NCI-H226 (cell line): ENCODE measurements at regions not wholly inside any gene's neighbourhood (a gene's known extent, or its start where the extent isn't known, plus 50 kb on each side); places are given as distances from the start of the nearest gene placed in this dataset.

Experiments used
- DNase-seq: peaks from one replicate; pipeline ENCODE4 v3.0.0-alpha.2; 2015

DNA sequence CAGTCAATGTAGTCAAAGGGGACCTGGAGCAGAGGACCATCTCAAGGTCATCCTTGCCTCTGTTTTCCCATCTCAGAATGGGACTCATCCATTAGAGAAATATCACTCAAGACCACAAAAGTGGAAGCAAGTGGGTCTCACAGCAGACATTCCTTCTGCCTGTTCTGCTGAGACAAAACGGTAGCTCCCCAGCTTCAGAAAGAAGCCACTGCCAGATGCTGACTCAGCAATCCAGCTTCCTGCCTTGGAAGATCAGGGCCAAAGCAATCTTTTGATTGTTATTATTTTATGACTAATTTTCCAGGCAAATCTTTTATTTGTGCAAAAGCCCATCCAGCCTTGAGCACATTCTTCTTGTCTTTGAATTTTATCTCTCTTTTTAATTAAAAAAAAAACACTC is 86.8 kb downstream of the CCT6B start:
- no peak for DNase-seq

DNA sequence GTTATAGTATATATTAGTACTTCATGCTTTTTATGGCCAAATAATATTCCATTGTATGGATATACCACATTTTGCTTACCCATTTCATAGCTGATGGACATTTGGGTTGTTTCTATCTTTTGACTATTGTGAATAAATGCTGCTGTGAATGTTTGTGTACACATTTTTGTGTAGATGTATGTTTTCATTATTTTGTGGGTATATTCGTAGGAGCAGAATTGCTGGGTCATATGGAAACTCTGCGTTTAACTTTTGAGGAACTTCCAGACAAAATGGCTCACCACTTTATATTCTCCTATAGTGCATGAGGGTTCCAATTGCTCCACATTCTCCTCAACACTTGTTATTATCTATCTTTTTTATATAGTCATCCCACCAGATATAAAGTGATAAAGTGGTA is 88.6 kb downstream of the CCT6B start:
- DNase-seq: no peak

DNA sequence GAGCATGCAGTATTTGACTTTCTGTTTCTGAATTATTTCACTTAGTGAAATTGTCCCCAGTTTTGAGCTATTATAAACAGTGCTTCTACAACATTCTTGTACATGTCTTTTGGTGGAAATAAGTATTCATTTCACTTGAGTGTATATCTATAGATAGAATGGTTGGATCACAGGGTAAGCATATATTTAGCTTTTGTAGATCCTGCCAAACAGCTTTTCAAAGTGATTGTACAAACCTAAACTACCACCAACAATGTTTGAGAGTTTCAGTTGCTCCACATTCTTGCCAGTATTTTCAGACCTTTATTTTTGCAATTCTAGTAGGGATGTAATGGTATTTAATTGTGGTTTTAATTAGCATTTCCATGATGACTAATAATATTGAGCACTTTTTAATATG is 91.6 kb downstream of the CCT6B start:
- no peak for DNase-seq

DNA sequence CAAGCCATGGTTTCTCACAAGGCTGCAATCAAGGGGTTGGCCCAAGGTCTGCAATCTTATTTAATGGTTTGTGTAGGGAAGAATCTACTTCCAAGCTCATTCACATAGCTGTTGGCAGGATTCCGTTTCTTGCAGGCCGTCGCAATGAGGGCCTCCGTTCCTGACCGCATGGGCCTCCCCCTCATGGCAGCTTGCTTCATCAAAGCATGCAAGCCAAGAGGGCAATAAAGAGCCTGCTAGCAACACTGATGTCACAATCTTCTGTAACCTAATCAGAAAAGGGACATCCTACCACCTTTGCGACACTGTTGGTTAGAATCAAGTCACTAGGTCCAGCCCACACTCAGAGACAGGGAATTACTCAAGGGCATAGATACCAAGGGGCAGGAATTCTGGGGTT is 95.5 kb downstream of the CCT6B start:
- no peak for DNase-seq

DNA sequence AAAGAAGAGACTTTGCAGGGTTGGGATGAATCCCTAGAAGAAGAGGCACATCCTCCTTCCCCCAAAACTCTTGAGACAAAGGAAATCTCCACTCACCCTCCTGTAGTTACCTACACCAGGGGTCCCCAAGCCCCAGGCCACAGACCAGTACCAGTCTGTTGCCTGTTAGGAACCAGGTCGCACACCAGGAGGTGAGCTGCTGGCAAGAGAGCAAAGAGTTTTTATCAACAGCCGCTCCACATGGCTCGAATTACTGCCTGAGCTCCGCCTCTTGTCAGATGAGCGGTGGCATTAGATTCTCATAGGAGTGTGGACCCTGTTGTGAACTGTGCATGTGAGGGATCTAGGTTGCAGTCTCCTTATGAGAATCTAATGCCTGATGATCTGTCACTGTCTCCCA is 98.9 kb downstream of the CCT6B start:
- no peak for DNase-seq

DNA sequence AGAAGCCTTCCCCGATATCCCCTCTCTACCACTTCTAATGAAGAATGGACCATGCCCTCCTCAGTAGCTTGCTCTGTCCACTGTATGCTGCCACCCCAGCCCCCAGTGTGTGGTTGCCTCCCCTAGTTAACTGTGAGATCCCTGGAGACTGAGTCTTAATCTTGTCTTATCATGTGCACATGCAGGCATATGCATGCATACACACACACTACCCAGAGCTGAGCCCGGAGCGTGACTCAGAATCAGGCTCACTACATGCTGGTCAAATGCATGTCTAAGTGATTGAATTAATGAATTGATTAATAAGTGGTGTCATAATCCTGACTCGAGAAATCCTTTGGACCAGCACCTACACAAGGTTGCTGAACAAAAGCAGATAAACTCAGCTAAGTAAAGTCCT is 99.4 kb downstream of the CCT6B start:
- no peak for DNase-seq

DNA sequence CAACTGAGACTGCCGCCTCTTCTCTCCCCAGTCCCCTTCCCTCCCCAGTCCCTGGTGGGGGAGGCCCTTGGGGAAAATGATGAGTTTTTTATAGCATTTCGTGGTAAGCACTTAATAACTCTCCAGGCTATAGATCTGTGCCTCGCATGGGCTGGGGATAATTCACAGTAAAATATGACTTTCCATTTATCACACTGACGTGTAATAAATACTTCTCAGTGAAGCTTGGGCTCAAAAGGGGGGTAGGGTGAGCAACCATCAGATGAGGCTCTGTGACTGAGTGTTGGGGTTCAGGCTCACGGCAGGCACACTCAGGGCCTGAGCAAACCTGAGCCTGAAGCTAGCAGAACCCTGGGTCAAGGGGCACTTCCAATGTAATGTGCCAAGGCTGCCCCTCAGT is 101.6 kb downstream of the CCT6B start:
- no peak for DNase-seq

DNA sequence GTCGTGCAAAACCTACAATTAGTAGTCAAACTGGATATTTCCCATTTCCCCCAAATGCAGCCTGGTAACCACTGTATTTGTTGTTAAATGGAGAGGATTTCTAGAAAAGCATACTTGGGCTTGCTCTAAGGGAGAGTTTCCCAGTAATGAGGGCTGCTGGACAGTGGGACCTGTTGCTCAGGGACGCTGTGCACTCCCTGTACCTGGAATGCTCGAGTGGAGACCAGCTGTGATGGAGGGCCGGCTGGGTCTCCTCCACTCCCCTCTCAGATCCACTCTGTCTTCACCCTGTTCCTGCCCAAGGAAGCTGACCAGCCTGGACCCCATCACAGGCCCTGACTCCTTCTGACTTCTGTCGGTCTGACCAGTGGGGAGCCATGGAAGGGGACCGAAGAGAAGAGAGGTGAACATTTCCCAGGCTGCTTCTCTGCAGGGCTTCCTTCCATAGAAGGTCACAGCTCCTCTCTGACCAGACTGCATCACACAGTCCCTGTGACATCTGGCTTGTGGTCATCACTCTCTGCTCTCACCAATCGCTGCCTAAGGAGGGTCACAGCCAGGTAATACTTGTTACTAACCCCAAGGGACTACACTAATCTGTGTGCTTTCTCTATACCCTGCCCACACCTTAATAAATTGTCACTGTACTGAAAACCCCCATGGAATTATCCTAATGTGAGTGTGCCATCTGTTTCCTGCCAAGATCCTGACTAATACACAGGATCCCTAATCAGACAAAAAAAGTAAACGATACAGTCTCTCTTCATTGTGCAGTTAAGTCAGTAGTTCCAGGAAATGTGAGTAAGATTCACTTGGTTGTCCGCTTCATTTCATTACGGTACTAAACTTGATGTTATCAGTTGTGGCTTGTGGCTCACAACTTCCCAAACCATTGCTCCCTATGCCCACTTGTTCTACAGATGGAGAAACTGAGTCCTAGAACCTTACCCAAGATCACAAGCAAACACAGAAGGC is 102.4 kb downstream of the CCT6B start:
- DNase-seq: no peak

DNA sequence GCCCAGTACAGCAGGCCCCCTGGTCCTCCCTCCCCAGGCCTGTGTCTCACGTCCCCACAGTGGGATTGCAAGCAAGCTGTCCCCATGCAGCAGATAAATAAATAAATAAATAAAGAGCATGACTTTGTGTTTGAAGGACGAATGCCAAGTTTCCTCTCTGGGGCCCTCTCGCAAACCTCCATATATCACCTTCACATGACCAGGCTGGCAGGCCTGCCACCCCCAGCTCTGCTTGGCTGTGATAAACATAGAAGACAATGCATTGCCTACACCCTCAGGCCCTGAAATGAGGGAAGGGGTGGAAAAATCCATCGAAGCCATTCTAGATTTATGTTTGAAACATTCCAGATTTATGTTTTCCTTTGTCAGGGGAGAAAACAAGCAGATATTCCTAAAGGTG is 107.3 kb downstream of the CCT6B start:
- DNase-seq: no peak

DNA sequence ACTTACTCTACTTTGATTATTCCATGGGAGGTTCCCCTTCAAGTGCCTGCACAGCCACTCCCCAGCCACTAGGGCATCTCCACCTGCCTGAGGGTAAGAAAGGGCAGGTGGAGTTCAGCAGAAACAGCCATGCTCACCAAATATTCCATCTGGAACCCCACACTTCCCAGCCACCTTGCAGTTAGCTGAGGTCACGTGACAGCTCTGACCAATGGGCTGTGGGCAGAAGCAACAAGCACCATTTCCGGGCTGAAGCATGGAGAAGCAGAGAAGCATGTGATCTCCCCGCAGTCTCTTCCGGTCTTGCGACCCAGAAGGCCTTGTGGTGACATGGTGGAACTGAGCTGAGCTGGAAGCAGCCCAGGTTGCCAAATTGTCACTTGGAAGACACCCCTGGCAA is 108.6 kb downstream of the CCT6B start:
- no peak for DNase-seq

DNA sequence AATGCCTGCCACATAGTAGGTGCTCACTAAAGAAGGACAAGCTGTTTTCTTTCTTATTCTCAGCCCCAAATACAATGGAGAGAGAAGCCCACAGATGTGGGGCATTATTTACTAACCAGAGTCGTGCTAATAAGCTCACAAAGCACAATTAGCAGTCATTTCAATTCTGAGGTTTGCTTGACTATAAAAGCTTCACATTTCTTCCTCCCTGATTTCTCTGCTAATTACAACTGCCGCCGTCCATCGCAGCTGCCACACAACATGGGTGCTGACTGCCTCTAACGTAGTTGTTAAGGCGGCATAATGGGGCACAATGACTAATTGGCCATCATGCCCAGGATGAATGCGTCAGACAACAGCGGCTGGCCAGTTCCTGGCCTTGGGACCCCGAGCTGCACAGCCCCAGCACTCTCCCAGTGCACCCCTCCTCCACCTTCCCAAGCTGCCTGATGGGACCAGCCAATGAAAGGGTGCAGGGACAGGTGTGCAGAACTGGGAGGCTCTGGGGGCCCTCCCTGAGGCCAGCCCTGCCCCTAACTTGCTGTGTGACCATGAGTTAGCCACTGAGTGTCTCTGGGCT is 109.2 kb downstream of the CCT6B start:
- DNase-seq: no peak

DNA sequence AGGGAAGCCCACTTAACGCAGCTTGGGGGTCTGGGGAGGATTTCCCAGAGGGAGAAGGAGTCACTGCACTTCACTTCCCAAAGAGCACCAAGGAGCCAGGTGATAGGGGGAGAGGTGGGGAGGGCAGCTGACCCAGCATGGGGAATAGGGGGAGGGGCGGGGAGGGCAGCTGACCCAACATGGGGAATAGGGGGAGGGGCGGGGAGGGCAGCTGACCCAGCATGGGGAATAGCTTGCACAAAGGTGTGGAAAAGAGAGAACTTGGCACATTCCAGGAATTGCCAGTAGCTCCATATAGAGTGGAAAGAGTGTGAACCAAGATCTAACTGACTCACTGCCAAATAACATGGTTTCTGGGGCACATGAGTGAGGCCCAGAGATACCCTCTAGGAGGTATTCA is 110.3 kb downstream of the CCT6B start:
- no peak for DNase-seq

DNA sequence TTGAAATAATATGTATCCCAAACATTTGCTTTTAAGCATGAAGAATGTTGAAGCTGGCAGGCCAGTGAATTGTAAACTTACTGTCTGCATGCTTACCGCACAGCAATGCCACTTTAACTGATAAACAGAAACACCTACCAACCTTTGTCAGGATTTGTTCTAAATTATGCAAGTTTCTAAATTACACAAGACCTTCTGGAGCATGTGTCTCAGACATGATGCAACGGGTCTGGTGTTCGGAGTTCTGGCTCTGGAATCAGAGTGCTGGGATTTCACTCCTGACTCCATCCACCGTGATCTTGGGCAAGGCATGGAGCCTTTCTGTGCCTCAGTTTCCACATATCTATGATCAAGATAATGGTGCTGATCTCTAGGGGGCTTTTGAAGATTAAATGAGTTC is 111.2 kb downstream of the CCT6B start:
- no peak for DNase-seq

DNA sequence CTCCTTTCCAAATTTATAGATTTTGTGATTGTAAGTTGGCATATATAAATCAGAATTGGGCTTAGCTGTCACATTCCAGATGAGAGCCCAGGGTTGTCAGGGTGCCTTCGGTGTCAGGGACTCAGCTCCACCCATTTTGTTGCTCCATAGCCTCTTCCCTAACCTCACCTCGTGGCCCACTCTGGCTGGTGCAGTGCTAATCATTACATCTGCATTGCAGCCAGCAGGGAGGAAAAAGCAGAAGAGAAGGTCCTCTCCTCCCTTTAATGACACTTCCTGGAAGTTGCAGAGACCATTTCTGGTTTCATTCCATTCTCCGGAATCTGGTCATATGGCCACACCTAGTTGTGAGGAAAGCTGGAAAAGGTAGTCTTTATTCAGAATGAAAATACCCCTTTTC is 113.3 kb downstream of the CCT6B start:
- no peak for DNase-seq

DNA sequence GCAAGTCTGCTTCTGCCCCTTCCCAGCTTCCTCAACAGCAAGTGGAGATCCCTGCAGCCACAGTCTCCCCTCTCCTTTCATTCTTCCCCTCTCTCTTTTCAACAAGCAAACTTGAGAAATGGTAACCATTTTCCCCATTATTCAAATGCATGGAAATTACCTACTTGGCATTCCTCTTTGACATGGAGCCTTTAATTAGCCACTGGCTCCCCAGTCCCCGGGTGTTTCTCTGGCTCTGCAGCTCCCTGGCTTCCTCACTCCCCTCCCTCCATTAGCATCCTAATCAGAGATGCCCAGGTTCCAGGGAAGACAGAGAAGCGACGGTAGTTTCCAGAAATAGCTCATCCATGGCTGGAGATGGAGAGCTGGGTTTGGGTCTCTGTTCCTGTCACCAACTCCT is 116.0 kb downstream of the CCT6B start:
- DNase-seq: no peak

DNA sequence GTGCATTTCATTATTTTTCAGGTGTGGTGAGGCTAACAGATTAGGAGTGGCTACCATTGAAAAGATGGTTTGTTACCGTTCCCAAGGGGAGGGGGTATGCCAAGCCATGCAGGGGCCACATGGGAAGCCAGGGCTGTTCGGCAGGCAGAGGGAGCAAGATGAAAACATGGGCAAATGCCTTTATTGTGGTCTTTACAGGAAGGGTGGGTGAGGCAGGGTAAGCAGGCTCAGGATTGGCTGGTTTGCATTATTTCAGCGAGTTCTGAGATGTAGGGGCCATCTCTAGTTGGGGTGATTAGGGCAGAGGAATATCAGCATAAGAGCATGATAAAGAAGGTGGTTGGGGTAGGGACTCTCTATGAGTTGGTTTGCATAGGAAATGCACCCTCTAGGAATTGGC is 117.6 kb downstream of the CCT6B start:
- DNase-seq: no peak

DNA sequence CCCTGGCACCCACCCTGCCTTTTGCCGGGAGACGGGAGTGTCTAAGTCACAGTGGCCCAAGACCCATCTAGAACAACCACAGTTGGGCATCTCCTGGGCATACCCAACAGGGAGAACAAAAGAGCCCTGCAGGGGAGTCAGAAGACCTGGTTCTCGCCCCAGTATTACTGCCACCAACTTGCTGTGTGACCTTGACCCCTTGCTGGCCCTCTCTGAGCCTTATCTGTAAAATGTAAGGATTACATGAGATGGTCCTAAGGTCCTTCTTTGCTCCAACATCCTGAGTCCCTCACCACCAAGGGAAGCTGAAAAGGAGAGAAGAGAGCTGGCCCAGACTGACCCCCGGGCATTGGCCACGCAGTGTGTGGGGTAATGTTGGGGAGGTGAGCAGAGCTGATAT is 119.0 kb downstream of the CCT6B start:
- no peak for DNase-seq

DNA sequence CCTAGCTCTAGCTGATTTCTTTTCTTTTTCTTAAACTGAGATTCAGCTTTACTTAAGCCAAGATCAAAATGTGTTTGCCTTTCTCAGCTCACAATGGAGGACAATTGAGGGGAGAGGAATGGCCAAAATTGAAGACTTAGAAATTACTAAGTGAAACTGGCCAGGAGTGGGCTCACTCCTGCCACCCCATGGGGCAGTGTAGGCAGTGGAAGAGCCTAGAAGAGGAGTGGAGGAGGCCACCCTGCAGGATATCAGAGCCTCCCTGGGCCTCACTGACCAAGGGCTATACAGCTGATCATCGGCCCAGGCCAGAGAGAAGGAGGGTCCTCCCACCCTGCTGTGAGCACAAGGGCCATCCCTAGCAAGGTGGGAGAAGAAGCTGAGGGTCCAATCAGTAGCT is 119.8 kb downstream of the CCT6B start:
- no peak for DNase-seq

DNA sequence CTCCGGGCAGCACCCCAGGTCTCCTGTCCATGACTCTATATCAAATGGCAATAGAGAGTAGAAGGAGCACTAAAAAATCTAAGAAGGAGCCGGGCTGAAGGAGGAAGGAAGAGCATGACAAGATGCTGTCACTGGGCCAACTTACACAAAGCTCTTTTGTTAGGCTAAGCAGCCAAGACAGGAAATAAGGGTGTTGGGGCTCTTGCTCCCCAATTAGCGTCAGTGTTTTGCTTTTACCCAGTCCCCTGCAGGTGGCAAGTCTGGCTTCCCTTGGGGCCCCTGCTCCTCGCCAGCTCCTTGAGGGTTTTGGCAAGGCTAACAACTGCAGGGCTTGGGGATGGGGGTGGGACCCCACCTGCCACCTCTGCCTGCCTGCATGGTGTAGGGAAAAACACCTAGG is 120.5 kb downstream of the CCT6B start:
- no peak for DNase-seq

DNA sequence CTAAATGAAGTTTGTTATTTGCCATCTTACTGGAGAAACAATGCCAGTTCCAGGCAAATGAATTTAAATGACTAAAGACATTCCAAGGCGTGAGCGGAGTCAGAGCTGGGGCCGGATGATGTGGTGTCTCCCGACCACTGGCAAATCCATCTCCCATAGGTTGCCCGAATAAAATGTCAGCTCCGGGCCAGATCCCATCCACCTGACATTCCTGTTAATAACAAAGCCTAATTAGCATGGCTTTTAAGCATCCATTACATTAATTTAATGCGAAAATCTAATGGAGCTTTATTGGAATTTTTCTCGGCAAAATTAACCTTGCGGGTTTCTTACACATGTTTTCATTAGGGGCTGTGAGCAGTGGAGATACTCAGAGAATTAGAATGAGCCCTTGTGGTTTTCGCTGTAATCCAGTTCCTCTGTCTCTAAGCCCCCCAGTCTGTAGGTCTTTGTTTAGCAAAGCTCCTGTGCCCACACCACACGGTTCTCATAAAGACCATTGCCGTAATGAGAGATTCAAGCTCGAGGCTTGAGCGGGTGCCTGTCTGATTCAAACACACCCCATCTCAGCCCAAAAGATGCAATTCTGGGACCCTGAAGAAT is 123.3 kb downstream of the CCT6B start:
- DNase-seq: no peak

DNA sequence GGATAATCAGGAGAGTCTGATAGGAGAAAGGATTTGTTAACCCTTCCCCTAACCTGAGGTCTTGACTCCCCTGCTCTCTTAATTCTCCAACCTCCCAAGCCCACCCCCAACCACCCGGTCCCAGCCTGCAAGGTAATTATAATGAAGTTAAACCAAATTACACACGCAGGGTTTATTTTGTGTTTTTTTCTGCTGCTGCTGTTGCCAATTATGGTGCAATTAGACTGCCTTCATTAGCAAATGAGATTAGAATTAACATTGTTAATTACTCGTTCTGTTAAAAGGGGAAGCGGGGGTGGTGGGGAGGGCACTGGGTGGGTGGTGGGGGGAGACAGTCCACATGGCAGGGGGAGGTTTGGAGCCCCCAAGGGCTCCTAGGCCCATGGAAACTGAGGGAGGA is 128.9 kb downstream of the CCT6B start:
- no peak for DNase-seq

DNA sequence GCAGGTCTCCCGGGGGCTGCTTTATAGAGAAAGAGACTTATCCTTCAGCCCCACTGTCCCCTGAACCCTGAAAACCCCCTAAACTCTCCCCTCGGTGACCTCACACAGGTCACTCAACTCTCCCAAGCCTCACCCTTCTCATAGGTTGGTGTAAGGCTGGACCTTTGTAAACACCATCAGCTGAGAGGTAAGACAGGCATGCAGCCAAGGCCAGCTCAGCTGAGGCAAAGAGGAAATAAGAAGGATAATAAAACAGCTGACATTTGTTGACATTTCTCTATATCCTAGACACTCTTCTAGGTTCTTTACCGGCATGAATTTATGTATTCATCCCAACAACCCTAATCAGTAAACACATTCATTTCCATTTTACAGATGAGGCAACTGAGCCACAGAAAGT is 134.3 kb downstream of the CCT6B start:
- DNase-seq: no peak

DNA sequence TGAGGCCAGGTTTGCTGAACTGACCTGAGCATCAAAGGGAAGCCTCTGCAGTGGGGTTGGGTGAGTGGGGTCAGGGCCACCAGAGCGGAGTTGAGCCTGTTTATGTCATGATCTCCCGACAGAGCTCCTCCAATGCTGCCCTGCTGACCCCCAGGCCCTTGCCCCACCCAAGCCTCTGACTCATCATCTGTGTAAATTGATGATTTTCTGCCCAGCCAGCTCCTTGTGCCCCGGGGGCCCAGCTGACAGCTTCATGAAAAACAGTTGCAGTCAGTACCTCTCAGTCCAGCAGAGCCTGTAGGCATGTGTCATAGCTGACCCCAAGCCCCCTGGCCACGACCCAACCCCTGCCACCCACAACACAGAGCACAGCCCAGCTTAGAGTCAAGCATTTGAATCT is 134.9 kb downstream of the CCT6B start:
- no peak for DNase-seq

DNA sequence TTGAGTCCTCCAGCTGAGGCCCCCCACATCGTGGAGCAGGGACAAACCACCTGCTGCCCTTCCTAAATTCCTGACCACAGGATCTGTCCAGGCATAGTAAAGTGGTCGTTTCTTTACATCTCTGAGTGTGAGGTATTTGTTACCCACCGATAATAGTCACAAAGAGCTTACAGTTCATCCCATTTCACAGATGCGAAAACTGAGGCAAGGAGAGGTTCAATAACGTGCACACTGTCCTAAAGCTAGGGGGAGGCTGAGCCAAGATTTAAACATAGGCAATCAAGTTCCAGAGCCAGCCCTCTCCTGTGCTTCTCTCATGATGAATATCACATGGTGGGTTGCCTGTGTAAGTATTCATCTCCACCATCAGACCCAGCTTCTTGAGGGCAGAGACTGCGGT is 135.4 kb downstream of the CCT6B start:
- no peak for DNase-seq
